ENCODE measurements at regions not wholly inside any gene's neighbourhood (a gene's known extent, or its start where the extent isn't known, plus 50 kb on each side); places are given as distances from the start of the nearest gene placed in this dataset.
"Not testable (repeated sequence)": the region's sequence is repeated elsewhere in the genome, so short reads cannot be mapped to it uniquely, and the experiment has no call there.

GRCh38 chr1:797649-798048 is 111.2 kb upstream of the OR4F16 start:
- TF ChIP-seq POLR2A, POLR2AphosphoS5, SPI1 (IDR thresholded peaks at IDR 0.05; ENCODE audit: low read depth, low read length): not testable (repeated sequence)
